ENCODE measurements at regions not wholly inside any gene's neighbourhood (a gene's known extent, or its start where the extent isn't known, plus 50 kb on each side); places are given as distances from the start of the nearest gene placed in this dataset.

- H3K27ac Mint-ChIP-seq = no peak overlapping the region
- no peak for TF ChIP-seq EZH2phosphoT487 (IDR thresholded peaks at IDR 0.05)
- TF ChIP-seq EZH2 (IDR thresholded peaks at IDR 0.05) = no peak
- TF ChIP-seq CTCF (IDR thresholded peaks at IDR 0.05) = no peak
- H3K9ac ChIP-seq = no peak overlapping the region
Measured at GRCh38 chr3:99523431-99524127, 114.8 kb upstream of the COL8A1 start.

GRCh38 chr3:99522147-99522546 lies 116.2 kb upstream of the COL8A1 start:
- H3K9me3 ChIP-seq (ENCODE audit: low read depth) = no peaks in the 10 kb centered on the region
- Mint-ChIP-seq H3K27me3 (ENCODE audit: insufficient read depth, low read depth) (no peaks in the 10 kb centered on the region), H3K9me3 (no peaks in the 10 kb centered on the region), H3K27ac (no peak overlapping the region), H3K36me3 (no peaks in the 10 kb centered on the region), H3K4me1 (no peaks in the 10 kb centered on the region), H3K4me3 (no peak overlapping the region)
- peaks cover 18% of the 10 kb centered on the region for H3K4me1 ChIP-seq
- H3K79me2 ChIP-seq (ENCODE audit: low read depth) = no peaks in the 10 kb centered on the region
- no peak for DNase-seq (ENCODE audit: low spot score)
- H3K4me3 ChIP-seq = no peak overlapping the region
- TF ChIP-seq EZH2phosphoT487 (IDR thresholded peaks at IDR 0.05) (no peak), CTCF (IDR thresholded peaks at IDR 0.05) (no peak), EZH2 (IDR thresholded peaks at IDR 0.05) (no peak)
- H3K27ac ChIP-seq = no peak overlapping the region
- no peaks in the 10 kb centered on the region for H3F3A ChIP-seq (ENCODE audit: low read depth)
- H4K20me1 ChIP-seq (ENCODE audit: low read depth) = no peaks in the 10 kb centered on the region
- H3K27me3 ChIP-seq = no peaks in the 10 kb centered on the region
- no peak overlapping the region for H3K4me2 ChIP-seq
- no peaks in the 10 kb centered on the region for H3K36me3 ChIP-seq
- H2AFZ ChIP-seq (replicated peaks) = no peak overlapping the region
- no peak overlapping the region for H3K9ac ChIP-seq

More at GRCh38 chr3:99523431-99524127, 114.8 kb upstream of the COL8A1 start:
- Histone ChIP-seq H3K27me3 (no peaks in the 10 kb centered on the region), H3K36me3 (no peaks in the 10 kb centered on the region), H2AFZ (replicated peaks) (no peak overlapping the region), H3K4me3 (no peak overlapping the region), H3K79me2 (ENCODE audit: low read depth) (no peaks in the 10 kb centered on the region), H3K27ac (no peak overlapping the region), H4K20me1 (ENCODE audit: low read depth) (no peaks in the 10 kb centered on the region), H3K9me3 (ENCODE audit: low read depth) (no peaks in the 10 kb centered on the region), H3K4me1 (peaks cover 18% of the 10 kb centered on the region), H3K4me2 (no peak overlapping the region), H3F3A (ENCODE audit: low read depth) (no peaks in the 10 kb centered on the region)
- no peak for DNase-seq (ENCODE audit: low spot score)
- Mint-ChIP-seq H3K4me3 (no peak overlapping the region), H3K27me3 (ENCODE audit: insufficient read depth, low read depth) (no peaks in the 10 kb centered on the region), H3K4me1 (peaks cover 2% of the 10 kb centered on the region), H3K36me3 (no peaks in the 10 kb centered on the region), H3K9me3 (no peaks in the 10 kb centered on the region)

DNA sequence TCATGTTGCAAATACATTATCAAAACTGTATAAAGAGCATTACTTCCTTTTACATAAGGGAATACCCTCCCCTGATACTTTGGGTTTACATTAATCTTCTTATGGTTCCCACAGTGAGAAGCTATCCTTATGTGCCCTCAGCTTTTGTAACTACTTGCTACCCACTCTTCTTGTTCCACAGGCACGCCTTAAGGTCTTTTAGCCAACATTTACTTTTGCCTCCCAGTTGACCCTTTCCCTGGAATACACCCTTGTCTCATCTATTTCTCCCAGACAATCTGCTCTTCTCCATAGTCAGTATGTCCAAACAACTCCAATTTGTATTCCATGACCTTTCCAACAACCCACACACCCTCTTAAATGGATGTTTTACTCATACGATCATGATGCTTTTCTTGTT lies 116.8 kb upstream of the COL8A1 start:
- H3K79me2 ChIP-seq (ENCODE audit: low read depth) = no peaks in the 10 kb centered on the region
- no peak overlapping the region for H2AFZ ChIP-seq (replicated peaks)
- no peaks in the 10 kb centered on the region for H3K4me1 Mint-ChIP-seq
- DNase-seq (ENCODE audit: low spot score) = no peak
- H3K9ac ChIP-seq = no peak overlapping the region
- no peaks in the 10 kb centered on the region for H3K36me3 ChIP-seq
- no peak overlapping the region for H3K4me3 ChIP-seq
- no peaks in the 10 kb centered on the region for H3F3A ChIP-seq (ENCODE audit: low read depth)
- no peak overlapping the region for H3K27ac Mint-ChIP-seq
- no peak overlapping the region for H3K27ac ChIP-seq
- H3K4me3 Mint-ChIP-seq = no peak overlapping the region
- TF ChIP-seq EZH2 (IDR thresholded peaks at IDR 0.05) (no peak), CTCF (IDR thresholded peaks at IDR 0.05) (no peak), EZH2phosphoT487 (IDR thresholded peaks at IDR 0.05) (no peak)
- H3K27me3 Mint-ChIP-seq (ENCODE audit: insufficient read depth, low read depth) = no peaks in the 10 kb centered on the region
- H3K4me2 ChIP-seq = no peak overlapping the region
- no peaks in the 10 kb centered on the region for H4K20me1 ChIP-seq (ENCODE audit: low read depth)
- H3K36me3 Mint-ChIP-seq = no peaks in the 10 kb centered on the region
- no peaks in the 10 kb centered on the region for H3K9me3 Mint-ChIP-seq
- no peaks in the 10 kb centered on the region for H3K27me3 ChIP-seq
- no peaks in the 10 kb centered on the region for H3K9me3 ChIP-seq (ENCODE audit: low read depth)
- H3K4me1 ChIP-seq = peaks cover 18% of the 10 kb centered on the region

All from neural progenitor cell (in vitro differentiated cells).